NCI-H2196 treated with DMSO at 0.1 percent for 48 hours (cell line): ENCODE measurements at regions not wholly inside any gene's neighbourhood (a gene's known extent, or its start where the extent isn't known, plus 50 kb on each side); places are given as distances from the start of the nearest gene placed in this dataset.
"Not testable (repeated sequence)": the region's sequence is repeated elsewhere in the genome, so short reads cannot be mapped to it uniquely, and the experiment has no call there.

Experiments used
- DNase-seq: peaks from one replicate; lab custom pipeline; 2025; ENCODE audit not compliant: unreplicated experiment; lab: John Stamatoyannopoulos, UW

DNA sequence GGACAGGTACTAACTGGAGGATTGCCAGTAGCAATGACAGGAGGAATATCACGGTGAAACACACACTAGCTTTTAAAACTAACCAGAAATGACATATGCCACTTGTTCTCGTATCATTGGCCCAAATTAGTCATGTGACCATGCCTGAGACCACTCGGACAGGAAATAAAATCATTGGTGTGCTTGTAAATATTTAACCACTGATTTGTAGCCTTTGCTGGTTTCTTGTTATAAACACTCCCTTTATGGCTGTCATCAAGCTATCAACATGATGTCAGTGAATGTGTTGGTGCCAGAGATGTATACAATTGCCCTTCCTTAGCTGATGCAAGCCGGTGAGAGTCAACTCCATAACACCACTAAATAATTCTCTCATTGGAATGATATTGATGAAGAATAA is 123.7 kb upstream of the ANKH start:
- no peak for DNase-seq

DNA sequence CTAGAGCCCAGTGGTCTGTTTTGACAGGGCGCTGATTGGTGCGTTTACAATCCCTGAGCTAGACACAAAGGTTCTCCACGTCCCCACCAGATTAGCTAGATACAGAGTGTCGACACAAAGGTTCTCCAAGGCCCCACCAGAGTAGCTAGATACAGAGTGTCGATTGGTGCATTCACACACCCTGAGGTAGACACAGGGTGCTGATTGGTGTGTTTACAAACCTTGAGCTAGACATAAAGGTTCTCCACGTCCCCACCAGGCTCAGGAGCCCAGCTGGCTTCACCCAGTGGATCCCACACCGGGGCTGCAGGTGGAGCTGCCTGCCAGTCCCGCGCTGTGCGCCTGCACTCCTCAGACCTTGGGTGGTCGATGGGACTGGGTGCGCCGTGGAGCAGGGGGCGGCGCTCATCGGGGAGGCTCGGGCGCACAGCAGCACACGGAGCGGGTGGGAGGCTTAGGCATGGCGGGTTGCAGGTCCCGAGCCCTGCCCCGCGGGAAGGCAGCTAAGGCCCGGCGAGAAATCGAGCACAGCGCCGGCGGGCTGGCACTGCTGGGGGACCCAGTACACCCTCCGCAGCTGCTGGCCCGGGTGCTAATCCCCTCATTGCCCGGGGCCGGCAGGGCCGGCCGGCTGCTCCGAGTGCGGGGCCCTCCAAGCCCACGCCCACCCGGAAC is 122.0 kb upstream of the ANKH start:
- DNase-seq, result not testable (repeated sequence)

DNA sequence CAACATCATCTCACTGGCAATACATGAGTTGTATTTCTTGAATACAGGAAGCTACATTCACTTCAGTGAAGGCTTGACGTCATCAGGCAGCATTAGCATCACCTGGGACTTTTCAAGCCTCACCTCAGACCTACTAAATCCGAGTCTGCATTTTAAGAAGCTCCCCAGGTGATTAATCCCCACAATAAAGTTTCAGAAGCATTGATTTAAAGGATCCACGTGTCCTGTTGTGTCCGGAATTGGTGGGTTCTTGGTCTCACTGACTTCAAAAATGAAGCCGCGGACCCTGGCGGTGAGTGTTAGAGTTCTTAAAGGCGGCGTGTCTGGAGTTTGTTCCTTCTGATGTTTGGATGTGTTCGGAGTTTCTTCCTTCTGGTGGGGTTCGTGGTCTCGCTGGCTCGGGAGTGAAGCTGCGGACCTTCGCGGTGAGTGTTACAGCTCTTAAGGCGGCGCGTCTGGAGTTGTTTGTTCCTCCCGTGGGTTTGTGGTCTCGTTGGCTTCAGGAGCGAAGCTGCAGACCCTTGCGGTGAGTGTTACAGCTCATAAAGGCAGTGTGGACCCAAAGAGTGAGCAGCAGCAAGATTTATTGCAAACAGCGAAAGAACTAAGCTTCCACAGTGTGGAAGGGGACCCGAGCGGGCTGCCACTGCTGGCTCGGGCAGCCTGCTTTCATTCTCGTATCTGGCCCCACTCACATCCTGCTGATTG is 121.3 kb upstream of the ANKH start:
- DNase-seq, result not testable (repeated sequence)

DNA sequence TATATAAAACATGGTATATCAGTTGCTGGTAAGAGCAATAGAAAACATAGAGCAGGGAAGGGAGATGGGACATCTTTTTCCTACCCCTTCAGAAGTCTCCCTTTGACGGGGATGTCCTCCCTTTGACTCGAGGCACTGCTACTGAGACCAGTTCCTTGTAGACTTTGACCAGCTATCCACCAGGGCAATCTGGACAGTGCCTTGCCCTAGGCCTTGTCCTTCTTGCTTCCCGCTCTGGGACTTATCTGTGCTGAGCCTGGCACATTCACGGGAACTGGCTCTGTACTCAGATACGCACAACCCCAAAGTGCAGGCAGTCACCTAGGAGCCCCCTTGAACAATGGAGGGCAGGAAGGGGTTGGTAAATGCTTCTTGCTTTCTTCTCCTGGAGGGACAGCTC is 116.6 kb upstream of the ANKH start:
- DNase-seq, result no peak

DNA sequence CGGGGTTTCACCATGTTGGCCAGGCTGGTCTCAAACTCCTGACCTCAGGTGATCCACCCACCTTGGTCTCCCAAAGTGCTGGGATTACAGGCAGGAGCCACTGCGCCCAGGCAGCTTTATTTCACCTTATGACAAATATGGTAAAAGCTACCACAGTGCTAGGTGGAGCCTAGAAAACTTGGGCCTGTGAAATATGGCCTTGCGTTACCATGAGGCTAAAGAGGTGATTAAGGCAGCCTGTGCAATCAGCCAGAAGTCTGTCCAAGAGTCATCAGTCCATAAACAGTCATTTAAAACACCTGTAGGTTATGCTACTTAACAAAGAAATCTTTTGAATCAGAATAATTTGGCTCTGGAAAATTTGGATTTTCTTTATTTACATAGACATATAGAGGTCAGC is 114.8 kb upstream of the ANKH start:
- DNase-seq, result no peak

DNA sequence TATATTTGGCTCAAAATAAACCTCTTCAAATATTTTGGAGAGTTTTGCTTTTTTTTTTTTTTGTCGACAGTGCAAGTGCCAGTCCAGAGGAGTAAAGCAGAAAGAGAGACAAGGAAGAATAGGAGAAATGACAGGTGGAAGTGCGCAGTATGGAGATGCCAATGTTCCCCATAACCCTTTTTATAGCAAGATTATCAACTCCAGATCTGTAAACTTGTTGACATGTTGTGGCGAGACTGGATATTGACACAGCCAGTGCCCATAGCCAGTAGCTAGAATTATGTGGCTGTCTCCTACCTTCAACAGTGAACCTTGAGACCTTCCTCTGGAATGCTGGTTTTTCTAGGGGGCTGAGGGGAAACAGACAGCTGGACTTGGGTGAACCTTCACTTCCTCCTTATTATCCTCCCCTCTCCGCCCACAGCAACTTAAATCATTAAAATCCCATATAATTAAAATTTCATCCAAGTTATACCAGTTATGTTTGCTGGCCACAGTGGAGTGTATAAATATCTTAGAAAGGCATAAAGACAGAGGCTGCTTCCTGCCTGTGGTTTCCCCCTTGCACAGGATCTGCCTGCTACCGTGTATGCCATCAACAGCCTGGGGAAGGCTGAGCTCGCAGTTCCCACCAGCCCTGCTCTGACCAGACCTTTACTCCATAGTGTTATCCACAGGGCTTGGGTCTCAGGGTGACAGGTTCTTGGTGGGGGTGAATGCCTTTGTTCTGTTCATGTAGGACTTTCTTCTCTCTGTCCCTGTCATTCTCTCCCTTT is 112.3 kb upstream of the ANKH start:
- no peak for DNase-seq

DNA sequence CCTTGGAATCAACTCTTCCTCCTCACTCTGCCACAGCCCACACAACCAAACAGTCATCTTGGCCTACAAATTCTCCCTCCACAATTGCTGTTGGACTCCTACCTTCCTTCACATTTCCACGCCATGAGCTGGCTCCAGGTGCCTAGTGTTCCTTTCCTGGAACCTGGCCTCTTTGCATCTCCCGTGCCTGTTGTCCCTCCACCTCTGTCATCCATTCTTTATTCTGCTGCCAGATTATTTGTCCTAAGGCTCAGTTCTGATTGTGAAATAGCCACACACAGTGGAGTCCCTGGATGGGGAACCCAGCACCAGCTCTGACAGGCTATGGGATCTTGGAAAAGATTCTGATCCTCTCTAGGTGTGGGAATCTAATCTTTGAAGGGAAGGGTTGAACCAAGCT is 109.1 kb upstream of the ANKH start:
- no peak for DNase-seq

DNA sequence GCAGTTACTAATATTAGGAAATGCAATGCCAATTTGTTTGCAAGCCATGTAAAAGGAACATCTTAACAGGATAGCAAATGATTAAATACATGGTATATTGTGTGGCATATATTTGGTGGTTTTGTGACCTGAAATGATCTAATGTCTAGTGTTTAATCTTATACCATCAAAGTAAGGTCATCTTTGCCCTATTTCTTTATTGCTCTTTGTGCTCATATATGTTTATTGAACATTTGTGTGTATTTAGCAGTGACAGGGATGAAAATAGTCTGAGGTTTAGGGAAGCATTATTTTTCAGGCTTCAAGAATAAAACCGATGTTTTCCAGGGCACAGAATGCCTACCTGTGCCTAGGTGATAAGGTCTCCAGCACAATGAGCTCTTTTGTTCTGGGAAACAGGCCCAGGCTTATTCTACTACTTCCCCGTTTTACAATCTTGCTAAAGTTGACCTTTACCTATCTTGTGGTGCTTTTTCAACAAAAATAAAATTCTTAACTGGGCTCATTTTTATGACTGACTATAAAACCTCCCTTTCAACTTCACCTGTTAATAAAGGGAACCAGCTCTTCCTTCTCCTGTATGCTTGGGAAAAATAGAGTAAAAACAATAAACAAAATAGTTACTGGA is 105.6 kb upstream of the ANKH start:
- DNase-seq, result no peak

DNA sequence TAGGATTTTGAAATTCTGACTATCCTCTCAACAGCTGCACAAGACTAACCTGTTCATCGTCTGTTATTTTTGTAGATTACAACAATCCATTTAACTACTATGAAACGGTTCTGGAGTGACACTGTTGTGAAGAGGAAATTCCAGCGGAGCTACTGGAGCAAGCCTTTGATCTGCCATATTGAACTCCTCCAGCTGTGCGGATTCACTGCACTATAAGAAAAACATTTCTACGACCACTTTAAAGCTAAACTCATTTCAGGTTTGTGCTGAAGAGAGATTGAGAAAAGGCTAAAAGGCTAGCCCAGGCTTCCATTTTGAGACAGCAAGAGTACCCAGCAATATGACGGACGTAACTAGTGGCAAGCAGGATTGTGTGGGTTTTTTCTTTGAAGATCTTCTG is 104.9 kb upstream of the ANKH start:
- DNase-seq, result no peak

DNA sequence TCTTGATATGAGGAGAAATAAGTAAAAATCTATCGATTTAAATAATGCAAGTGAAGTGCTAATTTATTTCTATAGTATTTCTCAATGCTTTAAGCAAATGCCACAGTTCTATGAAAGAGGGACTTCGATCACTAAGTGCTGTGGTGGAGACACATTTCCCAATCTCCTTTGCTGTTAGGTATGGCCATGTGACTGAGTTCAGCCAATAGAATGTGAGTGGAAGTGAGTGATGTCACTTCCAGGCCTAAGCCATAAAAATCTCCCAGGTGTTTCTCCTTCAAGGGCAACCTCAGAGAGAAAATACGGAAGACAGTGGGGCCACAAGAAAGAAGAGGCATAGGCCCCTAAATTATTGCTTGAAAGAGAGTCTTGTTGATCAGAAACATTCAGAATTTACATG is 100.3 kb upstream of the ANKH start:
- DNase-seq, result no peak

DNA sequence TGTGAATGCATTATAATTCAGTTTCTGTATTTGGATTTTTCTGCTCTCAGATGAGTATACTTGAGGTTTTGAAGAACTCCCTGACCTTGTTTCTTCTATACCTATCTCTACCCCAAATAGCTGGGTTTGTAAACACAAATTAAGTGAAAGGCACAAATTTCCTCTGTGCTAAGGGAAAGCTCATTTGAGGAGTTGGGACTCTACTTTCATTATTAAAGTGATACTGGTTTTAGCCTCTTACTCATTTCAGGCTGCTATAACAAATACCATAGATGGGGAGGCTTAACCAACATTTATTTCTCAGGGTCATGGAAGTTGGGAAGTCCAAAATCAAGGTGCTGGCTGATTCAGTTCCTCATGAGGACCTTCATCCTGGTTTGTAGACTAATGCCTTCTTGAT is 97.2 kb upstream of the ANKH start:
- DNase-seq, result no peak

DNA sequence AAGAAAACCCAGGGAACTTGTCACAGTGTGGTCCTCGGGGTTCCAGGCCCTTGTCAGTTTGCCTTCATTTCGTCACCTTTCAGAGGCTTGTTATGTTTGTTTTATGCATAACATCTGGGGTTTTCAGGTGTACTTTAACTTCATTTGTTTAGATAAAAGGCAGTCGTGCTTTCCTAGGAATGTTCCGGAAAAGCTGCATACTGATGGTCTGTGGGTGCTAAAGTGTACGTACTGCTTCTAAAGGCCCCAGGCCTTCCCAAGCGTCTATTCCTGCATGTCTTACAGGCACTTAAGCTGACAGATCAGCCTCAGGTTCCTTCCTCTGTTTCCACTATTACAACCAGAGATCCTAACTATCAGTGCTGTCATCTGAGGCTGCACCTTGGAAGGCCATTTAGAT is 95.6 kb upstream of the ANKH start:
- no peak for DNase-seq

DNA sequence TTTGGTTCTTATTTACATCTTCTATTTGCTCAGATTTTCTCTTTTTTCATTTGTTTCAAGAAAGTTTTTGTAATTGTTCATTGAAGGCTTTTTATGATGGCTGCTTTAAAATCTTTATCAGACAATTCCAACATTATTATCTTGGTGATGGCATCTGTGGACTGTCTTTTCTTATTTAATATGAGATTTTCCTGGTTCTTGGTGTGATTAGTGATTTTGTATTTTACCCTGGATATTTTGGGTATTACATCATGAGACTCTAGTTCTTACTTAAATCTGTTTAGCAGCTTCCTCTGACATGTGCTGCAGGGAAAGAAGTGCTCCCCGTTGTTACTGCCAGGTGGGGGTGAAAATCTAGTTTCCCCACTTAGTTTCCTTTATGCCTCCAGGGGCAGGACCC is 94.2 kb upstream of the ANKH start:
- no peak for DNase-seq

DNA sequence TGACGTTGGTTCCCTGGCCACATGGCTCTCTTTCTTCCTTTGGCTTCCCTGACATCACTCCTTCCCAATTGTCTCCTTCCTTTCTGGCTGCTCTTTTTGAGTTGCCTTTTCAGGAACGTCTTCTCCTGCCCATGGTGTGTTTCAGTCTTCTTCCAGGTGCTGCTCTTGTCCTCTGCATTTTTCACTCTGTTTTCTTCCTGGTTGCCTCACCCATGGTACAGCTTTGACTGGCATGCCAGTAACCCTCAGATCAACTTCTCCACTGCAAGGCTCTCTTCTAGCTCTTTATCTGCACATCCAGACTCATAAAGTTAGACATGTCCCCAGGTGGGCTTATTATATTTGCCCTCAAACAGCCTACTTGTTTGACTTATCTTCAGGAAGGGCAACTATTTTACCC is 91.0 kb upstream of the ANKH start:
- no peak for DNase-seq

DNA sequence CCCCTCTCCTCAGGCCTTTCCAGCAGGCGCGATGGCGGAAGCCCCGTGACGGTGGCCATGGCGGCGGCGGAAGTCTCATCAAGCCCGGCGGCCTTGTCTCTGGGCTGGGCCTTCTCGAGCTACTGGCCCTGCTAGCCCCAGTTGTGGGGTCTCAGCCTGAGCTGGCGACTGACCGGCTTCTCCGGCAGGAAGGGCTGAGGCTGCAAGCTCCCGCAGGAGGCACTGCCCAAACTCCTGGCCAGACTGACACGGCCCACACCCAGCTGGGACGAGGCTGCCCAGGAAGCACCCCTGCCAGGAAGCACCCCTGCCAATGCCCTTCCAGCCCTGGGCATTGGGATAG is 88.5 kb upstream of the ANKH start:
- DNase-seq, result no peak

DNA sequence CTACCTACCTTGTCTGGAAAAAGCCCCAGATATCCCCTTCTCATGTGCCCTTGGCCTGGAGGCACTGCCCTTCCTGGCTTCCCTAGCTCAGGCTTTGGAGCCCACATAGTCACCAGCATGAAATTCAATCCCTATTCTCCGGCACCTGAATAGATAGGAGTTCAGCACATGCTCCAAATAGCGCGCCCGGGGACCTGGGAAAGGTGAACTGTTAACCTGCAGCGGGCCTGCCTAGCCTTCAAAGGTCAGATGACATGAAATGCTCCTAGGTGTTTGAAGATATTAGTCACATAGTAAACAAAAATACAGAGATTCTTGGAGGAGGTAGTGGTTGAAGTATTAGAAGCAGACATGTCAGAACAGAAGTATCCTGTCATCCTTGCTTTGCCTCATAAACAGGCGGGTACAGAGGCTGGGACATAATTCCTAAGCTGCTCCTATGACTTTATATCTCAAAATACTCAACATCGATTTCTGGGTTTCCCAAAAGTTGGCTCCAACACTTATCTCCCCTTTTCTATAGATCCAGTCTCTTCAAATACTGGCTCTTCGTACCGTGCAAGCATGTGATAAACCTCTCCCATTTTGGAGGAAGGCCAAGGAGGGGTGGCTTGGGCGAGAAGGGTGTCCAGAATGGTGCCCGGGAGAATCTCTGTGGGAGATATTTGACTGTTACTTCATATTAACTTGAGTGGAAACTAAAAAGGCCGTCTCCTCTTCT is 88.0 kb upstream of the ANKH start:
- DNase-seq, result peak; percentile 4

DNA sequence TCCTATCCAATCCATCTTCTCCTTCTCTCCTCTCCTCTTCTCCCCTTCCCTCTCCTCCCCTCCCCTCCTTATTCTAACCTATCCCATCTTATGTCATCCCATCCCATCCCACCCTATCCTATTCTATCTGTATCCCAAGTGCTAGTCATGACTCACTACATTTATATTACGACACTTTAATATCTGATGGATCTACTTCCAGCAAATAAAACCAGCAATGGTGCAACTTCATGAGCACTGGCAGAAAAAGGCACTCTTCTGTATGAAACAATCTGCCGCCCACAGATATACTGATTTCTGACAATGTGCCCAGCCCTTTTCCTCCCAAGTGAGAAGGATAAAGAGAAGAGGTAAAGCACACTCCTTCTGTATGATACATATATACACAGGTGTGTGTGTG is 86.6 kb upstream of the ANKH start:
- DNase-seq, result no peak

DNA sequence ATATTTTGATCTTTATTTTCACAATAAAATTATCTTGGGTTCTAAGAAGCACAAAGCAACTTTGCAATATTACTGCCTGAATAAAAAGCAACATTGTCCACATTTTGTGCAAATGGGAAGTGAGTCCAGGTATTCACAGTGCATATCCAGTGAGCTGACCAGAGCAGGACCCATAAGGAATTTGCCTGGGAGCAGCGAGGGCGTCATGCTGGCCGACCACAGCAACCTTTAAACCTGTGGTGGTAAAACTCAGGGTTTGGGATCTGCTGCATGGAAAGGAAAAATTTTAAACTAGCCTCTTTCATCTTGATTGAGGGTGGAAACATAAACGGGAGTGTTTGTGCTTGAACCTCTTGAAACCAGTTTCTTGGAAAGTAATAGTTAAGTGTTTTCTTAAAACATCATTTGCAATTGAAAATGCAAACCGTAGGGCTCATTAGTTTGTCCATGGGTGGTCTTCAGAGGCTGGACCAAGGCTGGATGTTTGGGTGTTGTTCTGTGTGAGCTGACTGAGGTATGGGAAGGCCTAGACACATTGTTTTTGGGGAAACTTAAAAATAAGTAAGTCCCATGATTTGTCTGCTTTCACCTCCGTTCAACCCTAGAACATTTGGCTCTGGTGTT is 85.0 kb upstream of the ANKH start:
- no peak for DNase-seq

DNA sequence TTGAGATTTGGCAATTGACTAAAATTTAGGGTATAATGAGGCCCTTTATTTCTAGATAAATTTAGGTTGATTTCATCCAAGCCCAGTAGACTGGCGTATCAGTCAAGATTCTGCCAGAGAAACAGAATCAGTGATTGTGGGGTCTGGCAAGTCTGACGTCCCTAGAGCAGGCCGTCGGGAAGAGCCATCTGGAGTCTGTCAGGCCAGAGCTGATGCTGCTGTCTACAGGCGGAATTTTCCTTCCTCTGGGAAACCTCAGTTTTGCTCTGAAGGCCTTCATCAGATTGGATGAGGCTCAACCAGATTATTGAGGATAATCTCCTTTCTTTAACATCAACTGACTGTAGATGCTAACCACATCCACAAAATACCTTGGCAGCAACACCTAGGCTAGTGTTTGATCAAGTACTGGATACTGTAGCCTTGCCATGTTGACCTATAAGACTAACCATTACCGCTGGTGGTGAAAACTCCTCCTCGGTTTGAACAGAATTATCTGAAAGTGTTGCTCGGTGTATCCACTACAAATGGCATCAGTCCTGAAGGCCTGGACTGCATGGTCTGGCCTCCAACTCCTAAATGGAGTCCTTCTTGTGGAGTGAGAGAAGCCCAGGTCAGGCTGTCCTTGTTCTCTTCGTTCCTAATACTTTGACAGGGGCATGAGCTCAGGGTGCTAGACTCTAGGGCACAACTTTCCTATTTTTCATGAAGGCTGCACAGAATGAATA is 83.2 kb upstream of the ANKH start:
- no peak for DNase-seq

DNA sequence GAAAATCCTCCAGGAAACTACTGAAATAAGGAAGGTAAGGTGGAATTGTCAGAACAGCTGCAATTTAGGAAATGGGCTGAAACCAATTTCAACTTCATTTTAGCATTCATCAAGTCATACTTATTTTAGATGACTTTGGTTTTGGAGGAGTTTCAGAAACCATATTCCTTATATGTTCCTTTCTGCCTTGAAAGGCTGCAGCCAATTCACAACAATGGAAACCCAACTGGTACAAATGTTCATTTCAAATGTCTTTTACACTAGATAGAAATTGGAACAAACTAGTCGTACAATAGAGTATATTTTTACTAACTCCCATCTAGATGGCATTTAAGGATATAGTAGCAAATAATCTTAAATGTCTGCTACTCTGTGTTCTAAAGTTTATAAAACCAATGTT is 82.6 kb upstream of the ANKH start:
- no peak for DNase-seq
